ENCODE measurements at regions not wholly inside any gene's neighbourhood (a gene's known extent, or its start where the extent isn't known, plus 50 kb on each side); places are given as distances from the start of the nearest gene placed in this dataset.
A peak's percentile ranks its signal among the peaks of the same experiment; 100 is the strongest.

GRCh38 chr12:64968989-64969819 lies 144.8 kb downstream of the TBC1D30 start:
- DNase-seq (ENCODE audit: low read depth): no peak
- no peak overlapping the region for H3K4me3 ChIP-seq (ENCODE audit: low read depth, low read length)
- TF ChIP-seq POLR2A (IDR thresholded peaks at IDR 0.05; ENCODE audit: extremely low read depth, insufficient read length) (no peak), CTCF (IDR thresholded peaks at IDR 0.05; ENCODE audit: low read depth, low read length) (no peak), MYC (IDR thresholded peaks at IDR 0.05; ENCODE audit: low read depth, low read length) (no peak), MAX (IDR thresholded peaks at IDR 0.05; ENCODE audit: low read depth, low read length) (no peak)

- DNase-seq (ENCODE audit: low read depth): peak; percentile 5
- no peak overlapping the region for H3K4me3 ChIP-seq (ENCODE audit: low read depth, low read length)
- TF ChIP-seq MAX (IDR thresholded peaks at IDR 0.05; ENCODE audit: low read depth, low read length) (no peak), CTCF (IDR thresholded peaks at IDR 0.05; ENCODE audit: low read depth, low read length) (no peak), MYC (IDR thresholded peaks at IDR 0.05; ENCODE audit: low read depth, low read length) (no peak), POLR2A (IDR thresholded peaks at IDR 0.05; ENCODE audit: extremely low read depth, insufficient read length) (no peak)
Observed at GRCh38 chr12:64976131-64976530, 145.0 kb downstream of the WIF1 start.

GRCh38 chr12:64983771-64984278 lies 137.3 kb downstream of the WIF1 start:
- H3K4me3 ChIP-seq (ENCODE audit: low read depth, low read length): no peak overlapping the region
- TF ChIP-seq MYC (IDR thresholded peaks at IDR 0.05; ENCODE audit: low read depth, low read length) (no peak), CTCF (IDR thresholded peaks at IDR 0.05; ENCODE audit: low read depth, low read length) (no peak)
- no peak for DNase-seq (ENCODE audit: low read depth)

GRCh38 chr12:64991121-64991611 lies 129.9 kb downstream of the WIF1 start:
- no peak for DNase-seq (ENCODE audit: low read depth)
- TF ChIP-seq POLR2A (IDR thresholded peaks at IDR 0.05; ENCODE audit: extremely low read depth, insufficient read length) (no peak), CTCF (IDR thresholded peaks at IDR 0.05; ENCODE audit: low read depth, low read length) (no peak), MAX (IDR thresholded peaks at IDR 0.05; ENCODE audit: low read depth, low read length) (no peak), MYC (IDR thresholded peaks at IDR 0.05; ENCODE audit: low read depth, low read length) (no peak)
- no peak overlapping the region for H3K4me3 ChIP-seq (ENCODE audit: low read depth, low read length)

GRCh38 chr12:64992116-64992515 lies 129.0 kb downstream of the WIF1 start:
- DNase-seq (ENCODE audit: low read depth): no peak
- H3K4me3 ChIP-seq (ENCODE audit: low read depth, low read length): no peak overlapping the region

More at GRCh38 chr12:64992116-64992515, 129.0 kb downstream of the WIF1 start:
- TF ChIP-seq POLR2A (IDR thresholded peaks at IDR 0.05; ENCODE audit: extremely low read depth, insufficient read length) (no peak), MYC (IDR thresholded peaks at IDR 0.05; ENCODE audit: low read depth, low read length) (no peak), MAX (IDR thresholded peaks at IDR 0.05; ENCODE audit: low read depth, low read length) (no peak), CTCF (IDR thresholded peaks at IDR 0.05; ENCODE audit: low read depth, low read length) (no peak)
